Loucy (cell line): ENCODE measurements at regions not wholly inside any gene's neighbourhood (a gene's known extent, or its start where the extent isn't known, plus 50 kb on each side); places are given as distances from the start of the nearest gene placed in this dataset.

Source experiments
- CTCF ChIP-seq: fragments of 200-600 bp; sonication (generic); conservative IDR thresholded peaks from 2 replicates; pipeline ENCODE4 v1.5.1; 2014; ENCODE audit warnings: mild to moderate bottlenecking, antibody characterized with exemption, low read length
- EZH2phosphoT487 ChIP-seq: fragments of 200-600 bp; IDR thresholded peaks from 2 replicates; pipeline ENCODE4 v1.6.1; 2018; ENCODE audit warnings: antibody characterized with exemption, mild to moderate bottlenecking, moderate library complexity, borderline replicate concordance

GRCh38 chr1:81431624-81432000, 369.1 kb upstream of the ADGRL2 start:
- TF ChIP-seq CTCF, result no peak
- no peak for TF ChIP-seq EZH2phosphoT487
